GM12864 (cell line): ENCODE measurements at regions not wholly inside any gene's neighbourhood (a gene's known extent, or its start where the extent isn't known, plus 50 kb on each side); places are given as distances from the start of the nearest gene placed in this dataset.

Experiments
- DNase-seq: peaks from one replicate; pipeline ENCODE4 v3.0.0-alpha.2; 2011; ENCODE audit warnings: low read depth
- H3K4me3 ChIP-seq: 2 replicates; pipeline ENCODE4 v1.5.1; 2011; ENCODE audit warnings: mild to moderate bottlenecking, low read depth, low read length, control low read depth
- CTCF ChIP-seq: IDR thresholded peaks from 2 replicates; pipeline ENCODE4 v1.5.1; 2011; ENCODE audit warnings: low read depth, mild to moderate bottlenecking, moderate library complexity, low read length, control low read depth, inconsistent platforms; ENCODE audit errors: missing control alignments

- no peak for DNase-seq
- no peak for TF ChIP-seq CTCF
- no peak overlapping the region for H3K4me3 ChIP-seq
These were observed 264.7 kb upstream of the CCDC179 start for GRCh38 chr11:23124996-23125395.

GRCh38 chr11:23127706-23128105, 267.4 kb upstream of the CCDC179 start:
- no peak overlapping the region for H3K4me3 ChIP-seq
- DNase-seq = no peak
- TF ChIP-seq CTCF = no peak

DNA sequence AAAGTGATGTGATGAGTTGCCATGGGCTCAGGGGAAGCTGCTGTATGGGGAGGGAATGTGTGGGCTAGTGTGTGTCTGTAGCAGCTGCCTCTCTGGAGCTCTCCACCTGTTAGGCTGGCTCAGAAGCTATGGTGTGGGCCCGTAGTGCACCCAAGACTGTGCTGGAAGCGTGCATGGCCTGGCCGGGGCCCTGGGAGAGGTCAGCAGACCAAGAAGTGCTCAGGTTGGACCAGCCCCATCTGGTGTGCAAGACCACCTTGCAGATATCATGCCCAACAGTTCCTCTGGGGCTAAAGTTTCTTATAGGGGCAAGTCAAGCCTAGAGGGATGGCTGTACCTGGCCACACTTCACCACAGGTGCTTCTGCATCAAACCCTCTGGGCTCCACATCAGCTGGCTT, 274.4 kb upstream of the CCDC179 start:
- no peak for DNase-seq
- TF ChIP-seq CTCF = no peak

GRCh38 chr11:23138761-23139160, 278.5 kb upstream of the CCDC179 start:
- no peak for DNase-seq
- no peak for TF ChIP-seq CTCF
- H3K4me3 ChIP-seq = no peak overlapping the region

More for the DNA sequence above, 274.4 kb upstream of the CCDC179 start:
- no peak overlapping the region for H3K4me3 ChIP-seq

DNA sequence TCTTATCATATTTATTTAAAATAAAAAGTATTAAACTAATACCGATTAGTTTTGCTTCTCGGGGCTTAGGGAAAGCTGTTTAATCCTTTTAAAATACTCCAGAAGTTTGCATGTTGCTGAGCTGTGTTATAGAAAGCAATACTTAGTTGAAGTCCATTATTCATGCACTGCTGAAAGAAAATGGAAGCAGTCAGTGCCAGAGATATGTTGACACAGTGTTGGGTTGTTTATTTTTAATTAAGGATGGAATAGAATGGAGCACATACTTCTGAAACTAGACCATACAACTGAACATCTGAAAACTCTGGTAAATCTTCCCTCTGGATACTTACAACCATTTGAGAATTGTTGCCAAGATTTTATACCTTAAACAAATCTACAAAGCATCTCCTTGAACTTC, 282.7 kb upstream of the CCDC179 start:
- TF ChIP-seq CTCF = no peak
- no peak for DNase-seq
- no peak overlapping the region for H3K4me3 ChIP-seq

- no peak for DNase-seq
- TF ChIP-seq CTCF = no peak
- H3K4me3 ChIP-seq = no peak overlapping the region
These were observed 291.5 kb upstream of the CCDC179 start for GRCh38 chr11:23151819-23152218.

- no peak for TF ChIP-seq CTCF
- no peak overlapping the region for H3K4me3 ChIP-seq
- DNase-seq = no peak
These were observed 295.2 kb upstream of the CCDC179 start for GRCh38 chr11:23155503-23155902.
